Neural progenitor cell (in vitro differentiated cells): ENCODE measurements at regions not wholly inside any gene's neighbourhood (a gene's known extent, or its start where the extent isn't known, plus 50 kb on each side); places are given as distances from the start of the nearest gene placed in this dataset.
"Not testable (repeated sequence)": the region's sequence is repeated elsewhere in the genome, so short reads cannot be mapped to it uniquely, and the experiment has no call there.

Experiments
- DNase-seq: peaks from one replicate; pipeline ENCODE4 v3.0.0-alpha.2; 2016; ENCODE audit warnings: low spot score
- H2AFZ ChIP-seq: fragments of 200-600 bp; sonication (generic); replicated peaks from 2 replicates; pipeline ENCODE4 v1.6.1; 2016; ENCODE audit warnings: antibody characterized with exemption
- H3F3A ChIP-seq: fragments of 200-600 bp; sonication (generic); 2 replicates; pipeline ENCODE4 v1.6.1; 2016; ENCODE audit warnings: antibody characterized with exemption, low read depth
- H3K27ac ChIP-seq: fragments of 200-600 bp; sonication (generic); 2 replicates; pipeline ENCODE4 v1.5.1; 2016; ENCODE audit warnings: mild to moderate bottlenecking
- H3K27me3 ChIP-seq: fragments of 200-600 bp; sonication (generic); 2 replicates; pipeline ENCODE4 v1.6.1; 2016; ENCODE audit warnings: mild to moderate bottlenecking, moderate library complexity
- H3K36me3 ChIP-seq: fragments of 200-600 bp; sonication (generic); 2 replicates; pipeline ENCODE4 v1.5.1; 2016
- H3K4me1 ChIP-seq: fragments of 200-600 bp; sonication (generic); 2 replicates; pipeline ENCODE4 v1.6.1; 2016; ENCODE audit warnings: mixed run types
- H3K4me2 ChIP-seq: fragments of 200-600 bp; sonication (generic); 2 replicates; pipeline ENCODE4 v1.6.1; 2016
- H3K4me3 ChIP-seq: fragments of 200-600 bp; sonication (generic); 2 replicates; pipeline ENCODE4 v1.5.1; 2016
- H3K79me2 ChIP-seq: fragments of 200-600 bp; sonication (generic); 2 replicates; pipeline ENCODE4 v1.6.1; 2016; ENCODE audit warnings: low read depth
- H3K9ac ChIP-seq: fragments of 200-600 bp; sonication (generic); 2 replicates; pipeline ENCODE4 v1.6.1; 2016
- H3K9me3 ChIP-seq: fragments of 200-600 bp; sonication (generic); 2 replicates; pipeline ENCODE4 v1.5.1; 2016; ENCODE audit warnings: low read depth
- H4K20me1 ChIP-seq: fragments of 200-600 bp; sonication (generic); 2 replicates; pipeline ENCODE4 v1.6.1; 2016; ENCODE audit warnings: low read depth
- H3K27ac Mint-ChIP-seq: 3 replicates; pipeline ENCODE4 v1.8.0; 2021; ENCODE audit warnings: mixed read lengths
- H3K27me3 Mint-ChIP-seq: 2 replicates; pipeline ENCODE4 v1.8.0; 2022; ENCODE audit warnings: low read depth, mild to moderate bottlenecking, inconsistent platforms, moderate library complexity, mixed read lengths; ENCODE audit not compliant: insufficient read depth
- H3K36me3 Mint-ChIP-seq: 3 replicates; pipeline ENCODE4 v1.8.0; 2021; ENCODE audit warnings: mixed read lengths
- H3K4me1 Mint-ChIP-seq: 3 replicates; pipeline ENCODE4 v1.8.0; 2021; ENCODE audit warnings: mixed read lengths
- H3K4me3 Mint-ChIP-seq: 3 replicates; pipeline ENCODE4 v1.8.0; 2021; ENCODE audit warnings: mild to moderate bottlenecking, moderate library complexity, mixed read lengths
- H3K9me3 Mint-ChIP-seq: 3 replicates; pipeline ENCODE4 v1.8.0; 2020; ENCODE audit warnings: mixed read lengths
- CTCF ChIP-seq: fragments of 200-600 bp; sonication (generic); IDR thresholded peaks from 2 replicates; pipeline ENCODE4 v1.5.1; 2017; ENCODE audit warnings: antibody characterized with exemption, mild to moderate bottlenecking
- EZH2 ChIP-seq: fragments of 200-600 bp; sonication (generic); IDR thresholded peaks from 2 replicates; pipeline ENCODE4 v1.6.1; 2017; ENCODE audit warnings: antibody characterized with exemption, mild to moderate bottlenecking, moderate library complexity
- EZH2phosphoT487 ChIP-seq: fragments of 200-600 bp; sonication (generic); IDR thresholded peaks from 2 replicates; pipeline ENCODE4 v1.6.1; 2017; ENCODE audit warnings: antibody characterized with exemption

GRCh38 chr5:122209601-122210000 is 80.3 kb downstream of the ZNF474 start:
- not testable (repeated sequence) for H2AFZ ChIP-seq, H3K27me3 Mint-ChIP-seq, H4K20me1 ChIP-seq, H3K9ac ChIP-seq, H3K36me3 ChIP-seq, H3K79me2 ChIP-seq, H3K4me1 ChIP-seq, DNase-seq, H3K27ac ChIP-seq, H3K36me3 Mint-ChIP-seq, H3F3A ChIP-seq, H3K9me3 ChIP-seq, H3K27ac Mint-ChIP-seq, H3K27me3 ChIP-seq, H3K4me2 ChIP-seq, H3K4me3 Mint-ChIP-seq, H3K4me3 ChIP-seq, H3K4me1 Mint-ChIP-seq
- peaks cover 10% of the 10 kb centered on the region for H3K9me3 Mint-ChIP-seq

GRCh38 chr5:122218778-122219177 is 89.4 kb downstream of the ZNF474 start:
- no peaks in the 10 kb centered on the region for H3K36me3 Mint-ChIP-seq
- Histone ChIP-seq H3K27me3 (no peaks in the 10 kb centered on the region), H3K27ac (no peak overlapping the region), H3F3A (no peaks in the 10 kb centered on the region), H2AFZ (no peak overlapping the region), H3K4me1 (no peaks in the 10 kb centered on the region), H3K79me2 (no peaks in the 10 kb centered on the region), H3K9ac (no peak overlapping the region), H4K20me1 (no peaks in the 10 kb centered on the region), H3K4me3 (no peak overlapping the region), H3K4me2 (no peak overlapping the region), H3K36me3 (no peaks in the 10 kb centered on the region), H3K9me3 (no peaks in the 10 kb centered on the region)
- no peak for TF ChIP-seq EZH2phosphoT487
- no peak for TF ChIP-seq EZH2
- no peak for TF ChIP-seq CTCF
- H3K27ac Mint-ChIP-seq, result no peak overlapping the region
- no peaks in the 10 kb centered on the region for H3K4me1 Mint-ChIP-seq
- no peaks in the 10 kb centered on the region for H3K27me3 Mint-ChIP-seq
- no peak overlapping the region for H3K4me3 Mint-ChIP-seq
- DNase-seq, result no peak
- no peaks in the 10 kb centered on the region for H3K9me3 Mint-ChIP-seq

- Histone ChIP-seq H4K20me1 (no peaks in the 10 kb centered on the region), H3F3A (no peaks in the 10 kb centered on the region), H3K4me1 (no peaks in the 10 kb centered on the region), H3K9me3 (no peaks in the 10 kb centered on the region), H3K27ac (no peak overlapping the region), H3K79me2 (no peaks in the 10 kb centered on the region), H3K4me2 (no peak overlapping the region), H3K4me3 (no peak overlapping the region), H3K36me3 (no peaks in the 10 kb centered on the region), H2AFZ (no peak overlapping the region), H3K9ac (no peak overlapping the region), H3K27me3 (no peaks in the 10 kb centered on the region)
- H3K4me1 Mint-ChIP-seq, result no peaks in the 10 kb centered on the region
- no peaks in the 10 kb centered on the region for H3K9me3 Mint-ChIP-seq
- no peak for DNase-seq
- no peak overlapping the region for H3K27ac Mint-ChIP-seq
- H3K4me3 Mint-ChIP-seq, result no peak overlapping the region
- TF ChIP-seq EZH2phosphoT487, result no peak
- TF ChIP-seq CTCF, result no peak
- TF ChIP-seq EZH2, result no peak
- no peaks in the 10 kb centered on the region for H3K36me3 Mint-ChIP-seq
- H3K27me3 Mint-ChIP-seq, result no peaks in the 10 kb centered on the region
Measured at GRCh38 chr5:122219436-122220166, 90.3 kb downstream of the ZNF474 start.

GRCh38 chr5:122220511-122220910 is 91.2 kb downstream of the ZNF474 start:
- no peaks in the 10 kb centered on the region for H3K79me2 ChIP-seq
- no peaks in the 10 kb centered on the region for H3K27me3 ChIP-seq
- Mint-ChIP-seq H3K27me3 (no peaks in the 10 kb centered on the region), H3K4me3 (no peak overlapping the region), H3K4me1 (no peaks in the 10 kb centered on the region), H3K36me3 (no peaks in the 10 kb centered on the region), H3K27ac (no peak overlapping the region), H3K9me3 (no peaks in the 10 kb centered on the region)
- H3K9me3 ChIP-seq, result no peaks in the 10 kb centered on the region
- no peaks in the 10 kb centered on the region for H3F3A ChIP-seq
- H3K4me1 ChIP-seq, result no peaks in the 10 kb centered on the region
- DNase-seq, result no peak
- no peaks in the 10 kb centered on the region for H3K36me3 ChIP-seq
- H3K9ac ChIP-seq, result no peak overlapping the region
- H2AFZ ChIP-seq, result no peak overlapping the region
- H3K4me2 ChIP-seq, result no peak overlapping the region
- H3K4me3 ChIP-seq, result no peak overlapping the region
- no peak overlapping the region for H3K27ac ChIP-seq
- H4K20me1 ChIP-seq, result no peaks in the 10 kb centered on the region
- TF ChIP-seq EZH2 (no peak), CTCF (no peak), EZH2phosphoT487 (no peak)
